ENCODE measurements at regions not wholly inside any gene's neighbourhood (a gene's known extent, or its start where the extent isn't known, plus 50 kb on each side); places are given as distances from the start of the nearest gene placed in this dataset.
A peak's percentile ranks its signal among the peaks of the same experiment; 100 is the strongest.

GRCh38 chr6:14702678-14703077, 543.2 kb upstream of the JARID2 start:
- Histone ChIP-seq H3K9me3 (no peaks in the 10 kb centered on the region), H3K27ac (no peak overlapping the region), H3K4me3 (no peak overlapping the region), H3K4me1 (peaks cover 5 to 21% of the 10 kb centered on the region in 2 donors), H3K27me3 (no peaks in the 10 kb centered on the region), H3K36me3 (no peaks in the 10 kb centered on the region)
- intact Hi-C loops (cut with DNase I; ENCODE audit: low total_unique reads) = no loop called here
- in situ Hi-C loops (cut with MboI; ENCODE audit: low sequenced_read_pairs in 4 of 4) = no loop called here
- ATAC-seq (no peak), DNase-seq (no peak)
- no peak for TF ChIP-seq CTCF (IDR thresholded peaks at IDR 0.05 in 4 of 5, conservative IDR thresholded peaks at IDR 0.05 in 1 of 5)
- no peak for TF ChIP-seq POLR2A (IDR thresholded peaks at IDR 0.05)

- Histone ChIP-seq H3K4me3 (no peak overlapping the region), H3K9me3 (no peaks in the 10 kb centered on the region), H3K4me1 (peaks cover 5 to 25% of the 10 kb centered on the region in 2 donors), H3K27me3 (no peaks in the 10 kb centered on the region), H3K27ac (no peak overlapping the region), H3K36me3 (no peaks in the 10 kb centered on the region)
- in situ Hi-C loops (cut with MboI; ENCODE audit: low sequenced_read_pairs in 4 of 4) = no loop called here
- DNase-seq = no peak
- intact Hi-C loops (cut with DNase I; ENCODE audit: low total_unique reads) = no loop called here
- ATAC-seq = no peak
- TF ChIP-seq CTCF (IDR thresholded peaks at IDR 0.05 in 4 of 5, conservative IDR thresholded peaks at IDR 0.05 in 1 of 5) = no peak
- no peak for TF ChIP-seq POLR2A (IDR thresholded peaks at IDR 0.05)
These were observed 542.3 kb upstream of the JARID2 start for GRCh38 chr6:14703586-14703985.

- no peaks in the 10 kb centered on the region for H3K27me3 ChIP-seq
- DNase-seq = no peak
- peaks cover 5 to 25% of the 10 kb centered on the region in 2 donors for H3K4me1 ChIP-seq
- in situ Hi-C loops (cut with MboI; ENCODE audit: low sequenced_read_pairs in 4 of 4) = no loop called here
- H3K27ac ChIP-seq = peak overlapping the region in 1 of 4 donors; percentile 73
- intact Hi-C loops (cut with DNase I; ENCODE audit: low total_unique reads) = no loop called here
- no peaks in the 10 kb centered on the region for H3K36me3 ChIP-seq
- no peak for ATAC-seq
- TF ChIP-seq POLR2A (IDR thresholded peaks at IDR 0.05) (no peak), CTCF (IDR thresholded peaks at IDR 0.05 in 4 of 5, conservative IDR thresholded peaks at IDR 0.05 in 1 of 5) (no peak)
- no peak overlapping the region for H3K4me3 ChIP-seq
- H3K9me3 ChIP-seq = no peaks in the 10 kb centered on the region
These were observed 541.2 kb upstream of the JARID2 start for GRCh38 chr6:14704383-14705271.

- H3K4me3 ChIP-seq = no peak overlapping the region
- no peaks in the 10 kb centered on the region for H3K9me3 ChIP-seq
- H3K27me3 ChIP-seq = no peaks in the 10 kb centered on the region
- no peaks in the 10 kb centered on the region for H3K36me3 ChIP-seq
- in situ Hi-C loops (cut with MboI; ENCODE audit: low sequenced_read_pairs in 4 of 4) = no loop called here
- intact Hi-C loops (cut with DNase I; ENCODE audit: low total_unique reads) = no loop called here
- peaks cover 5 to 25% of the 10 kb centered on the region in 2 donors for H3K4me1 ChIP-seq
- ATAC-seq = peak in 1 of 2 donors; percentile 18
- DNase-seq = no peak
- H3K27ac ChIP-seq = peak overlapping the region; percentile 2 to 73 (median 68)
- TF ChIP-seq POLR2A (IDR thresholded peaks at IDR 0.05) (no peak), CTCF (IDR thresholded peaks at IDR 0.05 in 4 of 5, conservative IDR thresholded peaks at IDR 0.05 in 1 of 5) (no peak)
These were observed 540.0 kb upstream of the JARID2 start for GRCh38 chr6:14705841-14706377.
